Caki2 (cell line): ENCODE measurements at regions not wholly inside any gene's neighbourhood (a gene's known extent, or its start where the extent isn't known, plus 50 kb on each side); places are given as distances from the start of the nearest gene placed in this dataset.

Experiments used
- DNase-seq: peaks from one replicate; pipeline ENCODE4 v3.0.0-alpha.2; 2015; ENCODE audit warnings: low read depth
- in situ Hi-C: cut with HindIII; loops from 2 replicates; pipeline ENCODE4 v1.10.0; 2016; ENCODE audit warnings: low sequenced_read_pairs, low pct_unique_long_range_greater_than_20kb, mixed read lengths

DNA sequence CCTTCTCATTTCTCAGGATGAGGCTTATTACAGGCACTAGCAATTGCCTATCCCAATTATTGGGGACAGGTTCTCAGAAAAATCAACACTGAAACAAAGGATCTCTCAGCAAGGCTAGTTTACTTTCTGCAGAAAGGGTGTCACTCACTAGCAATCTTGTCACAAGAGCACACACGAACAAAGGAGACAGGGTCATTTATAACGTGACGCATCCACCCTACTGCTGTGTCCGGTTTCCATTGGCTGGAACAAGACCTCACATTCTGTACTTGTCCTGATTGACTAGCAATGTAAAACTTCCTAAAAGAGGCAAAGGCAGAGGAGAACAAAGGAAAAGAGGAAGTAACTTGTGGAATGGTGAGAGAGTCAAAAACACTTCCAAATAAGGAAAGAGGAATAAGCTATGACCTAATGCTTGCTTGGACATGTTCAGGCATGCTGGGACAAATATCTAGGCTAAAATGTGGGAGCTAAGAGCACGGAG is 160.2 kb upstream of the STXBP5 start:
- DNase-seq = peak; percentile 28
- in situ Hi-C loops = no loop called here

DNA sequence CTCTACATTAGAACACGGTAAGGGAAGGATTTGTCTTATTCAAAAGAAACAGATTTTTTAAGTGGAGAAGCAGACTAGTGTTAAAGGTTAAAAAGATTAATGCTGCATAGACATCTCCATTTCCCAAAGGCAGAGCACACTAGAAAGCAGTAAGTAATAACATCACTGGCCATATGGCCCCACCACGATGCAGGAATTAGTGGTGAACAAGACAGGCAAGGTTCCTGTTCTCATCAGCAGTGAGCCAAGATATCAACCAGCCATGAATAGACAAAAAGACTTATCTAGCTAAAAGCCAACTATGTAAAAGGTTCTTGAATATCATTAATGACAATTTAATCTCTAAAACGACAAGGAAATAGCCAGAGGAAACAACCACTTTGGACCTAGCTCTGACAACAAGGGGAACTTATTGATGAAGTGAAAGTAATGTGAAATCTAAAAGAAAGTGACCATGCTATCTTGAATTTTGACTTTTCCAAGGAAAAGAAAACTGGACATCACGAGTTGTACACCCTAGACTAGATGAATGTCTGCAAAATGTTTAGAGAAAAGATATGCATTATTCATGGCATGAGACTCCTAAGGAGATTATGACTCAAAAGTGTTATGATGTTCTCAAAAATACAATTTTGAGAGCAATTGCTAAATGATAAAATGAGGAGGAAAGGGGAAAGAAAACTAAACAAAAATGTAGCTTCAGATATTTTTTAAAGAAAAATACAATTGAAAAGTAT is 157.9 kb upstream of the STXBP5 start:
- in situ Hi-C loops = no loop called here
- no peak for DNase-seq

DNA sequence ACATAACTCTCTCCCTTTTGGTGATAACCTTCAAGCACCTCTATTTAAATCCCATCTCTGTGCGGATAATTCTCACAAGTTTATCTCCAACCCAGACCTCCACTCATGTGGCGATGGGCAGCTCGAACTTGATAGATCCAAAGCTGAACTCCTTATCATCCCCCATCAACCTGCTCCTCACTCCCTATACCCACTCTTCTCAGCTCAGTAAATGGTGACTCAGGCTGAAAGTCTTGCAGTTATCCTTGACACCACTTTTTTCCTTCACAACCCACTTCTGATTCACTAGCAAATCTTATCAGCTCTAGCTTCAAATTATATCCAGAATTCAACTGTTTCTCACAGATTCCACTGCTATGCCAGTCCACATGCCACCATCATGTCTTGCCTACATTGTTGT is 155.3 kb upstream of the STXBP5 start:
- in situ Hi-C loops = no loop called here
- no peak for DNase-seq

DNA sequence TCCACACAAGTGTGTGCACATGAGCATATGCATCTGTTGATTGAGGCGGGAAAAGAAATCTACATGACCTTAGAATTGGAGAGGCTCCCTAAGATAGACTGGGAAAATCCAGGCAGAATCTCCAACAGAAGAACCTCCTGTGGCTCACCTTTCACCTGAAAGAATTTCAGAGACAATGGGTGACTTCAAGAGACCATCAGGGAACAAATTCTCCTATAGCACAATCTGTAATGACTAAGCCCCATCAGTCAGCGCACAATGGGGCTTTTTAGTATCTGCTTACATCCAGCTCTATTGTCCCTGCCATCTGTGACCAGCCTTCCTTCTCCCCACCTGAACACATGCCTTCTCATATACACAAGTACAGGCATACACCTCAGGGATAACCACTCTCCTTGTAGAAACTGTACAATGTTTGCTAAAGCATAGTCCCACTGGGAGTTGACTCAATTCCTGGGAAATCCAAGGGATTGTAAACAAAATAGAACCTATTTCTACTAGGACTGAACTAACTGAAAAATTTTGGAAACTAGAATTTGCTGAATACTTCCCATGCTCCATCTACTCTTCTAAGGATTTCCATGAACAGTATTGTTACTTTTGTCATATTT is 150.8 kb upstream of the STXBP5 start:
- in situ Hi-C loops = no loop called here
- no peak for DNase-seq

DNA sequence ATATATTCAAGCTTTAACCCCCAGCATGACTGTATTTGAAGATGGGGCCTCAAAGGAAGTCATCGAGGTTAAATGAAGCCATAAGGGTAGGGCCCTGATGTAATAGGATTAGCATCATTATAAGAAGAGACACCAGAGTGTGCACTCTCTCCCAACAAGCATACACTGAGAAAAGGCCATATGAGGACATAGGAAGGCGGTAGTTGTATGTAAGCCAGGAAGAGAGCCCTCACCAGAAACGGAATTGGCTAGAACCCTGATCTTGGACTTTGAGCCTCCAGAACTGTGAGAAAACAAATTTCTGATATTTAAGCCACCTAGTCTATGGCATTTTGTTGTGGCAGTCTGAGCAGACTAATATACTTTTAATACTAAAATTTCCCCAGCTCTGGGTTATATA is 150.1 kb upstream of the STXBP5 start:
- in situ Hi-C loops = no loop called here
- no peak for DNase-seq

DNA sequence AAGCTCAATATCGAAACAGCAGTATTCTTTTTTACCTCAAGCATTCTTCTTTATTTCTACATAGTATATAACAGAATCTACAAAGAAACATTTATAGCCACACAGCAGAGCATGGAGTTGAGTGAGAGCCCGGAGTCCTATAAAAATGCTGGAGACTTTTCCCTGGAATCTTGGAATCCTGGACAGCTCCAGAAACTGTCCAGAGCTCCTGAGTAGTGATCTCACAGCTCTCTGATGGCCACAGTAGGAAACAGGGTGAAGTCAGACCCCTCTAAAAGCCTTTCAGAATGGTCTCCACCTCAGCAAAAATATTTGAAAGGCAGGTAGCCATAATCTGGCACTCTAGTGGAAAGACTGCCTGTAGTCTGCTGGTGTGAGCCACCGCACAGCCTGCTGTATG is 149.3 kb upstream of the STXBP5 start:
- no peak for DNase-seq
- in situ Hi-C loops = no loop called here

DNA sequence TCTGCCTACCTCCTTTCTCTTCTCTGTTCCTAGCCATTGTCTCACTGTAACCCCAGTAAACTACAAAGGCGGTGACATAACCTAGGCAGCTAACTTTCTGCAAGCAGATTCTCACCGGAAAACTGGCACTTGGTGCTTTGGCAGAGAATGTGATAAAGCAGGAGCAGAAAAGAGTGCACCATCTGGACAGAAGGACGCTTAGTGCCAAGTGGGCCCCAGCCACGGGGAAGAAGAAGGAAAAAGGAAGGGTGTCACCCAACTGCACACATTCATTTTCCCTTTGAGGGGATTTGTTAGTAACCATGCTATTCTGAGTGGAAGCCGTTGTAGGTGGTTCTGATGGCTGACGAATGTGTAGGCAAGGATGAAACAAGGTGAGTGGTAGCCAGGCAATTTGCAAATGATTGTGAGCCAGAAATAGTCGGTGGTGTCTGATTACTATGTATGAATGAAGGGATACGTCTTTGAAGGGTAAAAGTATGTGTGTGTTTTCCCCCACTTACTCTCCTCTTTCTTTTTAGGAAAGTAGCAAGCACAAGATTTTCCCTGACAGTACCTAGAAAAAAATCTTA is 148.3 kb upstream of the STXBP5 start:
- no peak for DNase-seq
- in situ Hi-C loops = no loop called here

DNA sequence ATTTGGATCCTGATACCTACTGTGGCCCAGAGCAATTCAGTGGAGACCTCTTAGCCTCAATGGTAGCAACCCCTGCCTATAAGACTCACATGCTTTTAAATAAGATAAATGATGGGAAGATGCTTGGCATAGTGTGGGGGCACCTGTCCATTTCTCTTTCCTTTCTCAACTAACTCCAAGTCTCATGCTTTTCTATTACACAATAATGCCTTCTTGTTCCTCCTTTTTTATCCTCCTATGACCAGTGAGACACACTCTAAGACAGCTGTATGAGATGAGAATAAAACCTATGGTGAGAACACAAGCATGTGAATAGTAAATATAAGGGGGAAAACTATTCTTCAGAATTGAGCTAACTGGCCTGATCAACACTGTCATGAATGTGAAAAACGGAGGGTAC is 147.0 kb upstream of the STXBP5 start:
- in situ Hi-C loops = no loop called here
- DNase-seq = no peak

DNA sequence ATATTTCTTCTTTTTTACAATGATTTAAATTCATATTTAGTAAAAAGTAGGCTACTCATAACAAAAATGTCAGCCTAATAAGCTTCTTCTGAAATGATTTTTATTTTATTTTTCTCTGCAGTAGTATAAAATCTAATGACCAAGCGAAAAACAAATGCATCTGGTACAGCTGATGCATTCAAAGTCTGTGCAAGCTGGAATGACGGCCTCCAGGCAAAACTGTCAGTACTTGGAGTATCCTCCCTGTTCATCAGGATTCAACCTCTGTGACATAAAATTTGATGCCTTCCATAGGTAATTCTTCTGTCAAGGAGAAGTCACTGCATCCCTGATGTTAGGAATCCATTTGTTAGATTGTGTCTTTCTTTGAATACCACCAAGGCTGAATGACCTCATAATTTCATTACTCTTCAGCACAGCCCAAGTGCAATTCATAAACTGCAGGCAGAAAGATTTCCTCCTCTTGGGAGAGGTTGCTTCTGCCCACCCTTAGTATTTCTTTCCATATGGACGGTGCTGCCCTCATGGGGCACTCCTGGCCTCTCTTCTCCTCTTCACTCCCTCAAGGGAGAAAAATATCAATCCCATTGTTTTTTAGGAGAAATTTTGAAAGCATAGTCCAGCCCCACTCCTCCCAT is 146.4 kb upstream of the STXBP5 start:
- in situ Hi-C loops = no loop called here

DNA sequence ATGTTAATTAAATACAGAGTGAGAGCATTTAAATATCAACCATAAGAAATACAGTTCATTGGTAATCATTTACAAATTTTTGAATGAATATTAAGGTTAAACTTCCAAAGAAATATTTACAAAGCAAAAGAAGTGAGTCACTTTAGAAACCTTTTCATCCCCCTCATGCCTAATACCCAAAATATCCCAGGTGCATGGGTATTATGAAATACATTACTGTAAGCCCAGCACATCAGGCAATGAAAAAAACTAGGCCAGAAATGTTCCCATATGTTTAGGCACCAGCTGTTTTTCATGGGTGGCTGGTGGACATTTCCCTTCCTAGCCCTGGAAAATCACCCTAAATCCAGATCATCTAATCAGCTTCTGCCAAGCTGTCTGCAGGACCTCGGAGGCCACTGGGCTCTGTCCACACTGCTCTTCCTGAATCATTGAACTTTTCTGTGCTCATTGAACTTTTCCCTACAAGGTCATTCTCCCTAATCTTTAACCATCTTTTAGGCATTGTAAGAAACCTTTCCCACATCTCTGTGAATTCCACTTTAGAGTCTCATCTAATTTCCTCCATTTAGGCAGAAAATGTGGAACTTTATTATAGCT is 145.3 kb upstream of the STXBP5 start:
- in situ Hi-C loops = no loop called here
- peak; percentile 35 for DNase-seq

More for the DNA sequence above, 146.4 kb upstream of the STXBP5 start:
- no peak for DNase-seq

DNA sequence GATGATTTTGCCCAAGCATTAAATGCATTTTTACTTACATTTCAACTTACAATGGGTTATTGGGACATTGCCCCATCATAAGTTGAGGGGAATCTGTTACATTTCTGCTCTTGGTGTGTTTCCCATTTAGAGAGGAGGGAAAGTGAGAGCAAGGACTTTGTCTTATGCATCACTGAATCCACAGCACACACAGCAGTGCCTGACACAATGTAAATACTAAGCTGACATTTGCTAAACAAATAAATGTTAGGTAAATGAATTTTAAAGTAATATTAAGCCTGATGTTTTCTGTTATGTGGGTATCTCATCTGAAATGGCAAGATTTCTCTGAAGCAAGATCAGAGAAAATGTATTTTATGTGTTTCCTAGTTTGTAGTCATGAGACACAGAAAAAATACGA is 143.6 kb upstream of the STXBP5 start:
- DNase-seq = no peak
- in situ Hi-C loops = no loop called here

DNA sequence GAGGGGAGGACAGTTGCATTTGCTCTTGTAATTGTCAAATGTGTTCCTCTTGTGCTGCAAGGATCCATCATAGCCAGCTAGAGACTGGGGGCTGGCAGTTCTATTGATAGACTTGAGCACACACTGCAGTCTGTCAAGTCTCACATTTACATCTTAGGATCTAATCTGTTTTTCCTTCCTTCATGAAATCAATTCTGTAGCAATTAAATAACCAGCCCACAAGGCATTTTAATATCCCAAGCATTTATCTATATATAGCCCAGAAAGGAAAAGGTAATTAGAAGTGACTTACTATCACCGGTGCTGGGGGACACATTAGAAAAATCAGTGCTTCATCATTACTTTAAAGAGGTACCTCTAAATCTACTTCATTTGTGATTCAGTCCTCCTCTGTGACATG is 143.0 kb upstream of the STXBP5 start:
- in situ Hi-C loops = no loop called here
- DNase-seq = no peak

DNA sequence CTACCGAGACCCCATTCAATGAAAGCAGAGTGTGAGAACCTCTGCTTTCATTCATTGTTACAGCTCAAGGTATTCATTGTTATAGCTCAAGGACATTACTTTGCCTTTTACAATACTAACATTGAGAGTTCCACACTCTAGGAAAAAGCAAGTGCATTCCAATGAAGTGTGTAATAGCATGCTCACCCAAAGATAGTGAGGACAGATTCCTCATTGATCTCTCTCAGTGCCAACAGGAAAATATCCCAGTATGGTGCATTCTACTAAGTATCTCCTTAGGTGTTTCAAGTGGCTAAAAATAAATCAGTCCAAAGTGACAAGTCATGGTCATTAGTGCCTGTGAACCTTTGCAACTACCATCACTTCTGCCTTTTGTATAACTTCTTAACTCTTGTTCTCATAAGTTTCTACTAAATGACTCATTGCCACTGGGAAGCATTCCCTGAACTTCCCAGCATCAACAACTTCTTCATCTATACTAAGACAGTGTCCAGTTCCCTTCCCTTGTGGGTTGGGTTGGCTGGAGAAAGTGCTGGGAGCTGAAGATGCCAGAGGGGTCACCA is 140.7 kb upstream of the STXBP5 start:
- peak; percentile 57 for DNase-seq
- in situ Hi-C loops = no loop called here

DNA sequence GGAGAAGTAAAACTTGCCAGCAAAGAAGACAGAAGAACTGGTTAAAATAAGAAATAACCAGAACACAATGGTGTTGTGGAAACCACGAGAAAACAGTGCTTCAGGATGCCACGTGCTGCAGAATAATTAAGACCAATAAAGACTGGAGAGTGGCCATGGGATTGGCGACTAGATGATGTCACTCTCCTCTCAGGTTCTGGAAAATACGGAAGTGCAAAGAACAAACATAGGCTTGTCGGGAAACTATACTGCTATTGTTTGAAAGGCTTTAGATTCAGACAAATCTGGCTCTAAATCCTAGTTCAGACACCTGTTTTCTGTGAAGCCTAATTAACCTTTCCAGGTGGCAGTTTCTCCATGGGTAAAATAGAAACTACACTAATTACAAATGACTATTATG is 138.4 kb upstream of the STXBP5 start:
- in situ Hi-C loops = no loop called here

DNA sequence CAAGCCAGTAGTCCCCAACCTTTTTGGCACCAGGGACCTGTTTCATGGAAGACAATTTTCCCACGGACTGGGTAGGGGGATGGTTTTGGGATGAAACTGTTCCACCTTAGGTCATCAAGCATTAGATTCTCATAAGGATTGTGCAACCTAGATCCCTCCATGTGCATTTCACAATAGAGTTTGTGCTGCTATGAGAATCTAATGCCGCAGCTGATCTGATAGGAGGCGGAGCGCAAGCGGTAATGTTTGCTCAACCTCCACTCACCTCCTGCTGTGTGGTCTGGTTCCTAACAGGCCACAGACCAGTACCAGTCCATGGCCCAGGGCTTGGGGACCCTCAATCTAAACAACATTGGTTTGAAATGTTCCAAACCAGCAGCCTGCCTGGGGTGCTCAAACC is 137.0 kb upstream of the STXBP5 start:
- no peak for DNase-seq
- in situ Hi-C loops = no loop called here

More for the DNA sequence above, 138.4 kb upstream of the STXBP5 start:
- DNase-seq = no peak

DNA sequence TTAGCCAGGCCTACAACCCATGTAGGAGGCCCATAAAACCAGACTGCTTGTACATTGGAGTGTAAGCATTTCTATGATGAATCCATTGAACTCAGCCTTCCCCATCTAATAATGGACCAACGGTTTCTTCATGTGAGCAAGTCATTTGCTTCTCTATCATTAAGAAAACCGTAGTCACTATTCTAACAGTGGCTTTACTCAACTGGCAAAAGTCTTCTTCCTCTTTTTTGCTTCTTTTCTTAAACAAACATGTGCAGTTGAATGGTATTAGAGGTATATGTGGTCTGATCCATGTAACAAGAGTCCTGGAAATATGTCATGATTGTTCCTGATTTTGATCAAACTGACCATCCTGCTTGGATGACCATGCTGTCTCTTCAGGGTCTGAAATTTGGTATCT is 132.4 kb upstream of the STXBP5 start:
- in situ Hi-C loops = no loop called here
- no peak for DNase-seq

DNA sequence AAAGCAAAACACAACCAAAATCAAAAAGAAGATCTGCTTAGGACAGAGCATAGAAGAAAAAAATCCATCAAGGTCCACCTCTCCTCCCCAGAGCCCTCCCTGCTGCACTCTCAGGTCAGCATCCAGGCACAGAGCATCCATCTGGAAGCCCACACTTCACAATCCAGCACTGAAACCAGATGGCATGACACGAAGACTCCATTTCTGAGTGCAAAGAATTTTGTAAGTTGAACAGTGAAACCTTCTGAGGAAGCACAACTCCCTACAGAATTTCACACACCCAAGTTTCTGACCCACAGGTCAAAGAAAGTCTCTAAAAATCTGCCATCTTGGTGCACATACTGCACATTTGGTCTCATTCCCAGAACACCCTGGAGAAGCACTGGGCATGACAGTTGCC is 128.8 kb upstream of the STXBP5 start:
- no peak for DNase-seq
- in situ Hi-C loops = no loop called here

DNA sequence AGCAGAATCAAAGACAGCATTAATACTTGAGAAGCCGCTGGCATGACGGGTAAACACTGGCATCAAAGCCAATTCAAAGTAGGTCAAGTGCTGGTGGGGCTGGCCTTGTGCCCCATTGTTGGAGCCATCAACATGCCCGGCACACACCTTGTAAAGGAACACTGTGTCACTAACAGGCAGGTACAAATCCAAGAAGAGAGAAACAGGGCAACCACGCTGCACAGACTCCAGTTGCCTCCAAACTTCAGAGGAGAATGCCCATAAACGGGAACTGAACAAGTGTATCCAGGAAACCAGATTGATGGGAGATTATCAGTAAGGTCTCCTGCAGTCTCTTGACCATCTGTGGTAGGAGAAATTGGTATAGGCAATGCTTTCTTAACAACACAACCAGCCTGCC is 127.0 kb upstream of the STXBP5 start:
- in situ Hi-C loops = no loop called here
- no peak for DNase-seq

DNA sequence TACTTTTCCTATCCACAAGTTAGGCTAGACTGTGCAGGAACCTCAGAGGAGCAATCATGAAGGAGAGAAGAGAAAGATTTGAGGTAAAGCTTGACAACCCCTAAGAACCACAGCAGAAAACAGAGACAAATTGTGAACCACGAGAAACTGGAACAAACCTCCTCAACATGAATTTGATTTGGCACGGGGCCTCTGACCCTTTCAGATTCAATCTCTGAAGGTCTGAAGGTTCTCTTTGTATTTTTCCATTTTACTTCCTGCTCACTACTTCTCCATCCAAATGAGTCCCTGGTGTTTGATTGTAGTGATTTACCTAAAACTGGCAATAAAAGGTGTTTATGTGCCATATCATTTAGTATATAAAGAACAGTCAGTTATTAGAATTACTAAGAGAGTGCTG is 126.1 kb upstream of the STXBP5 start:
- in situ Hi-C loops = no loop called here
- no peak for DNase-seq
